Natural killer cell (primary cell): ENCODE measurements at regions not wholly inside any gene's neighbourhood (a gene's known extent, or its start where the extent isn't known, plus 50 kb on each side); places are given as distances from the start of the nearest gene placed in this dataset.
A peak's percentile ranks its signal among the peaks of the same experiment; 100 is the strongest.

Experiments
- ATAC-seq, 3 donors: fragments of 150-1000 bp in 2 of 3; fragments of 200-7000 bp in 1 of 3; cut with Tn5 transposase; 1 replicate in 1 of 3; 2 replicates in 2 of 3; pipeline ENCODE4 v1.10.0; 2021; ENCODE audit warnings: mild to moderate bottlenecking in 2 of 3, moderate library complexity in 2 of 3
- DNase-seq, 2 donors: peaks; one replicate each; pipeline versions ENCODE4 v3.0.0 to v3.0.0-alpha.2; 2013 to 2021; ENCODE audit warnings: mixed read lengths in 1 of 2
- H3K27ac ChIP-seq: one replicate; pipeline ENCODE4 v1.5.1; 2013; ENCODE audit warnings: mild to moderate bottlenecking, low read length
- H3K27me3 ChIP-seq: one replicate; pipeline ENCODE4 v1.6.1; 2013; ENCODE audit warnings: low read length; ENCODE audit not compliant: control insufficient read depth, insufficient read depth
- H3K36me3 ChIP-seq: one replicate; pipeline ENCODE4 v1.6.1; 2013; ENCODE audit warnings: low read length; ENCODE audit not compliant: control insufficient read depth, insufficient read depth
- H3K4me1 ChIP-seq: one replicate; pipeline ENCODE4 v1.6.1; 2013; ENCODE audit warnings: low read length; ENCODE audit not compliant: control insufficient read depth, insufficient read depth
- H3K4me3 ChIP-seq: one replicate; pipeline ENCODE4 v1.5.1; 2013; ENCODE audit warnings: low read length
- H3K9me3 ChIP-seq: one replicate; pipeline ENCODE4 v1.6.1; 2013; ENCODE audit warnings: low read length; ENCODE audit not compliant: control insufficient read depth, insufficient read depth
- H3K27ac Mint-ChIP-seq, 2 donors: one replicate each; pipeline ENCODE4 v1.8.0; 2022; ENCODE audit warnings: mild to moderate bottlenecking in 2 of 2, mixed read lengths in 2 of 2, moderate library complexity in 1 of 2
- H3K27me3 Mint-ChIP-seq, 2 donors: one replicate each; pipeline ENCODE4 v1.8.0; 2022; ENCODE audit warnings: low read depth in 2 of 2, mixed read lengths in 2 of 2
- H3K36me3 Mint-ChIP-seq: one replicate; pipeline ENCODE4 v1.8.0; 2022; ENCODE audit warnings: mixed read lengths
- H3K4me1 Mint-ChIP-seq, 2 donors: one replicate each; pipeline ENCODE4 v1.8.0; 2022; ENCODE audit warnings: mixed read lengths in 2 of 2
- H3K4me3 Mint-ChIP-seq: one replicate; pipeline ENCODE4 v1.8.0; 2022; ENCODE audit warnings: mild to moderate bottlenecking, moderate library complexity, mixed read lengths
- H3K9me3 Mint-ChIP-seq, 2 donors: one replicate each; pipeline ENCODE4 v1.8.0; 2022; ENCODE audit warnings: mixed read lengths in 2 of 2
- CTCF ChIP-seq: fragments of 200-600 bp; IDR thresholded peaks from one replicate; pipeline ENCODE4 v1.8.0; 2022; ENCODE audit warnings: antibody characterized with exemption
- WGBS: methylation state at CpG from one replicate; pipeline ENCODE4 v1.1.7; 2013; ENCODE audit warnings: missing lambda C conversion rate; ENCODE audit not compliant: insufficient coverage; 5-methylcytosine and 5-hydroxymethylcytosine counted together
- intact Hi-C: fragments of 100-400 bp; cut with micrococcal nuclease; formaldehyde crosslinking; loops from one replicate; pipeline ENCODE4 v1.14.2; 2022

DNA sequence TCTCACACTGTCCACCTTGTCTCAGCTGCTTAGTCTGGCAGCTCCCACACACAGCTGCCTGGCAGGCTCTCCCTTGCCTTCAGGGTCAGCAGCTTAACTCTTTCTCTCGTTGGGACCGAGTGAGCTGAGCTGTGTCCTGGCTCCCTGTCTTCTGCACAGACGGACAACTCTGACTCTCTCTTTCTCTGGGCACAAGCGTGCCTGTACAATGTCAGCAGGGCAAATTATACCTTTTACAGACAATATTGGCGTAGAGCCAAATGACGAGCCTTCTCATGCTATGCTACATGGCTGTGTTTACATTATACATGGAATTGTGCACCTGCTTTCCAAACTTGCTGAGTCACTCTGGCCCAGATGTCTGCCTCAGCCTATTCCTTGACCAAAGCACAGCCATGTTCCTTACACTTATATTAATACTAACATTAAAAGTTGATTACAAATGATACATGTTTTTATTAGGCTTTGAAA, 188.6 kb downstream of the CYLC2 start:
- Histone ChIP-seq H3K4me3 (no peak overlapping the region), H3K27me3 (no peaks in the 10 kb centered on the region), H3K4me1 (no peaks in the 10 kb centered on the region), H3K9me3 (peaks cover under 1% of the 10 kb centered on the region), H3K27ac (no peak overlapping the region), H3K36me3 (no peaks in the 10 kb centered on the region)
- ATAC-seq = peak in 1 of 3 donors; percentile 17
- Mint-ChIP-seq H3K4me1 (no peaks in the 10 kb centered on the region), H3K36me3 (peaks cover 5% of the 10 kb centered on the region), H3K9me3 (peaks cover 12 to 16% of the 10 kb centered on the region in 2 donors), H3K4me3 (no peak overlapping the region), H3K27ac (no peak overlapping the region), H3K27me3 (no peaks in the 10 kb centered on the region)
- intact Hi-C loops = no loop called here
- 79% methylated on average over 6 of the region's 6 CpGs for WGBS
- TF ChIP-seq CTCF = no peak
- no peak for DNase-seq

GRCh38 chr9:103186959-103187358, 191.8 kb downstream of the CYLC2 start:
- Mint-ChIP-seq H3K36me3 (peaks cover 5% of the 10 kb centered on the region), H3K27ac (no peak overlapping the region), H3K27me3 (no peaks in the 10 kb centered on the region), H3K4me1 (no peaks in the 10 kb centered on the region), H3K4me3 (no peak overlapping the region), H3K9me3 (peaks cover 8 to 16% of the 10 kb centered on the region in 2 donors)
- 91% methylated on average over 22 of the region's 22 CpGs for WGBS
- peaks cover 7% of the 10 kb centered on the region for H3K9me3 ChIP-seq
- H3K36me3 ChIP-seq = no peaks in the 10 kb centered on the region
- ATAC-seq (no peak), DNase-seq (no peak)
- H3K27me3 ChIP-seq = no peaks in the 10 kb centered on the region
- no peaks in the 10 kb centered on the region for H3K4me1 ChIP-seq
- no peak overlapping the region for H3K27ac ChIP-seq
- intact Hi-C loops = no loop called here
- H3K4me3 ChIP-seq = no peak overlapping the region
- TF ChIP-seq CTCF = no peak

GRCh38 chr9:103188781-103189350, 193.7 kb downstream of the CYLC2 start:
- WGBS = 84% methylated on average over 12 of the region's 12 CpGs
- no peak for TF ChIP-seq CTCF
- no peaks in the 10 kb centered on the region for H3K4me1 ChIP-seq
- ATAC-seq (no peak), DNase-seq (no peak)
- no peaks in the 10 kb centered on the region for H3K27me3 ChIP-seq
- Mint-ChIP-seq H3K27ac (no peak overlapping the region), H3K9me3 (peaks cover 8 to 19% of the 10 kb centered on the region in 2 donors), H3K4me1 (no peaks in the 10 kb centered on the region), H3K27me3 (no peaks in the 10 kb centered on the region), H3K36me3 (peaks cover 5% of the 10 kb centered on the region), H3K4me3 (no peak overlapping the region)
- H3K27ac ChIP-seq = no peak overlapping the region
- peaks cover 8% of the 10 kb centered on the region for H3K9me3 ChIP-seq
- intact Hi-C loops = no loop called here
- H3K36me3 ChIP-seq = no peaks in the 10 kb centered on the region
- H3K4me3 ChIP-seq = no peak overlapping the region

GRCh38 chr9:103193992-103194391, 198.9 kb downstream of the CYLC2 start:
- H3K9me3 Mint-ChIP-seq = peaks cover 13 to 19% of the 10 kb centered on the region in 2 donors
- H3K4me3 Mint-ChIP-seq = no peak overlapping the region
- no peak for DNase-seq
- Histone ChIP-seq H3K9me3 (peaks cover 5% of the 10 kb centered on the region), H3K27ac (no peak overlapping the region), H3K4me1 (no peaks in the 10 kb centered on the region), H3K4me3 (no peak overlapping the region), H3K27me3 (no peaks in the 10 kb centered on the region), H3K36me3 (no peaks in the 10 kb centered on the region)
- WGBS = 56% methylated on average over 1 of the region's 1 CpG
- ATAC-seq = no peak
- intact Hi-C loops = no loop called here
- no peaks in the 10 kb centered on the region for H3K27me3 Mint-ChIP-seq
- H3K27ac Mint-ChIP-seq = no peak overlapping the region
- no peaks in the 10 kb centered on the region for H3K4me1 Mint-ChIP-seq
- no peak for TF ChIP-seq CTCF
- no peaks in the 10 kb centered on the region for H3K36me3 Mint-ChIP-seq
